H9 (cell line): ENCODE measurements at regions not wholly inside any gene's neighbourhood (a gene's known extent, or its start where the extent isn't known, plus 50 kb on each side); places are given as distances from the start of the nearest gene placed in this dataset.

Experiments used
- DNase-seq: peaks from one replicate; pipeline ENCODE4 v3.0.0-alpha.2; 2017
- H2AFZ ChIP-seq: one replicate; pipeline ENCODE4 v1.6.1; 2013; ENCODE audit warnings: mild to moderate bottlenecking, low read length, control low read depth, moderate library complexity
- H2AK5ac ChIP-seq: 2 replicates; pipeline ENCODE4 v1.6.1; 2013; ENCODE audit warnings: low read length, control low read depth, mixed read lengths; ENCODE audit not compliant: insufficient read length
- H2BK120ac ChIP-seq: one replicate; pipeline ENCODE4 v1.6.1; 2013; ENCODE audit warnings: low read depth, mild to moderate bottlenecking, low read length, control low read depth, inconsistent platforms; ENCODE audit not compliant: poor library complexity, severe bottlenecking
- H2BK12ac ChIP-seq: 2 replicates; pipeline ENCODE4 v1.6.1; 2013; ENCODE audit warnings: low read length, control low read depth, mixed read lengths, low read depth; ENCODE audit not compliant: insufficient read length
- H2BK15ac ChIP-seq: 2 replicates; pipeline ENCODE4 v1.6.1; 2013; ENCODE audit warnings: low read depth, low read length, control low read depth
- H2BK20ac ChIP-seq: one replicate; pipeline ENCODE4 v1.6.1; 2013; ENCODE audit warnings: low read depth, mild to moderate bottlenecking, low read length, control low read depth, inconsistent platforms; ENCODE audit not compliant: poor library complexity, severe bottlenecking
- H2BK5ac ChIP-seq: 2 replicates; pipeline ENCODE4 v1.6.1; 2013; ENCODE audit warnings: low read length, control low read depth, mixed read lengths; ENCODE audit not compliant: insufficient read length
- H3K14ac ChIP-seq: 2 replicates; pipeline ENCODE4 v1.6.1; 2013; ENCODE audit warnings: low read length, control low read depth; ENCODE audit not compliant: insufficient read depth
- H3K18ac ChIP-seq: 2 replicates; pipeline ENCODE4 v1.6.1; 2013; ENCODE audit warnings: low read depth, mild to moderate bottlenecking, mixed read lengths, low read length, control low read depth; ENCODE audit not compliant: insufficient read length
- H3K23ac ChIP-seq: 2 replicates; pipeline ENCODE4 v1.6.1; 2013; ENCODE audit warnings: low read length, control low read depth, mixed read lengths, low read depth; ENCODE audit not compliant: insufficient read length
- H3K23me2 ChIP-seq: 2 replicates; pipeline ENCODE4 v1.6.1; 2013; ENCODE audit warnings: low read depth, mild to moderate bottlenecking, mixed read lengths, low read length, control low read depth; ENCODE audit not compliant: insufficient read length, poor library complexity, severe bottlenecking
- H3K27ac ChIP-seq: 2 replicates; pipeline ENCODE4 v1.5.1; 2013; ENCODE audit warnings: low read length, control low read depth, mixed read lengths, low read depth; ENCODE audit not compliant: insufficient read length
- H3K27me3 ChIP-seq: 2 replicates; pipeline ENCODE4 v1.6.1; 2013; ENCODE audit warnings: low read length, control low read depth, inconsistent platforms; ENCODE audit not compliant: insufficient read depth
- H3K4ac ChIP-seq: 2 replicates; pipeline ENCODE4 v1.6.1; 2013; ENCODE audit warnings: low read depth, mild to moderate bottlenecking, control low read depth, inconsistent platforms, low read length, moderate library complexity
- H3K4me1 ChIP-seq: 2 replicates; pipeline ENCODE4 v1.6.1; 2013; ENCODE audit warnings: low read length, control low read depth, inconsistent platforms; ENCODE audit not compliant: insufficient read depth
- H3K4me2 ChIP-seq: 2 replicates; pipeline ENCODE4 v1.6.1; 2013; ENCODE audit warnings: low read length, control low read depth, mixed read lengths; ENCODE audit not compliant: insufficient read length, insufficient read depth
- H3K56ac ChIP-seq: 2 replicates; pipeline ENCODE4 v1.6.1; 2013; ENCODE audit warnings: low read depth, mild to moderate bottlenecking, mixed read lengths, low read length, control low read depth; ENCODE audit not compliant: insufficient read length
- H3K79me1 ChIP-seq: 2 replicates; pipeline ENCODE4 v1.6.1; 2013; ENCODE audit warnings: low read depth, mild to moderate bottlenecking, moderate library complexity, low read length, control low read depth, inconsistent platforms; ENCODE audit not compliant: insufficient read depth, poor library complexity, severe bottlenecking
- H3K79me2 ChIP-seq: 2 replicates; pipeline ENCODE4 v1.6.1; 2013; ENCODE audit warnings: low read length, control low read depth, inconsistent platforms; ENCODE audit not compliant: insufficient read depth
- H3K9ac ChIP-seq: 2 replicates; pipeline ENCODE4 v1.6.1; 2013; ENCODE audit warnings: low read length, control low read depth, mixed read lengths; ENCODE audit not compliant: insufficient read length; ENCODE audit errors: extremely low read depth
- H3K9me3 ChIP-seq: one replicate; pipeline ENCODE4 v1.6.1; 2013; ENCODE audit warnings: low read depth, low read length, inconsistent platforms; ENCODE audit not compliant: control insufficient read depth
- H3T11ph ChIP-seq: one replicate; pipeline ENCODE4 v1.6.1; 2013; ENCODE audit warnings: mild to moderate bottlenecking, low read length, control low read depth, inconsistent platforms
- H4K20me1 ChIP-seq: one replicate; pipeline ENCODE4 v1.6.1; 2013; ENCODE audit not compliant: control insufficient read depth, insufficient read length, insufficient read depth
- H4K5ac ChIP-seq: 2 replicates; pipeline ENCODE4 v1.6.1; 2013; ENCODE audit warnings: low read depth, mild to moderate bottlenecking, mixed read lengths, low read length, control low read depth; ENCODE audit not compliant: insufficient read length
- H4K8ac ChIP-seq: replicated peaks from 2 replicates; pipeline ENCODE4 v1.6.1; 2013; ENCODE audit warnings: low read length, control low read depth, mixed read lengths, low read depth; ENCODE audit not compliant: insufficient read length
- H4K91ac ChIP-seq: 2 replicates; pipeline ENCODE4 v1.6.1; 2013; ENCODE audit warnings: low read depth, mild to moderate bottlenecking, moderate library complexity, mixed read lengths, low read length, control low read depth; ENCODE audit not compliant: insufficient read length
- H3K27ac Mint-ChIP-seq, 3 experiments: 2 replicates in 2 of 3; 3 replicates in 1 of 3; pipeline ENCODE4 v1.8.0; 2020 to 2021; ENCODE audit warnings: mixed read lengths in 3 of 3, mild to moderate bottlenecking in 1 of 3, moderate library complexity in 1 of 3
- H3K27me3 Mint-ChIP-seq: 2 replicates; pipeline ENCODE4 v1.8.0; 2021; ENCODE audit warnings: low read depth, mild to moderate bottlenecking, moderate library complexity, mixed read lengths
- H3K36me3 Mint-ChIP-seq, 3 experiments: 2 replicates in 2 of 3; 3 replicates in 1 of 3; pipeline ENCODE4 v1.8.0; 2020 to 2021; ENCODE audit warnings: low read depth in 3 of 3, mixed read lengths in 3 of 3; ENCODE audit not compliant: insufficient read depth in 1 of 3
- H3K4me1 Mint-ChIP-seq, 2 experiments: 2 replicates each; pipeline ENCODE4 v1.8.0; 2020; ENCODE audit warnings: mixed read lengths in 2 of 2
- H3K4me3 Mint-ChIP-seq, 2 experiments: 2 replicates in 1 of 2; 3 replicates in 1 of 2; pipeline ENCODE4 v1.8.0; 2020 to 2021; ENCODE audit warnings: mild to moderate bottlenecking in 2 of 2, mixed read lengths in 2 of 2, moderate library complexity in 1 of 2
- H3K9me3 Mint-ChIP-seq, 2 experiments: 2 replicates in 1 of 2; 3 replicates in 1 of 2; pipeline ENCODE4 v1.8.0; 2020; ENCODE audit warnings: mild to moderate bottlenecking in 2 of 2, mixed read lengths in 2 of 2, moderate library complexity in 1 of 2
- CTCF ChIP-seq: fragments of 200-600 bp; sonication (generic); conservative IDR thresholded peaks from 3 replicates; pipeline ENCODE4 v1.8.0; 2021; ENCODE audit warnings: antibody characterized with exemption, mild to moderate bottlenecking
- WGBS: extraction: QIAGEN DNeasy Blood & Tissue Kit; methylation state at CpG from one replicate; pipeline ENCODE4 v1.1.7; 2013; ENCODE audit warnings: missing lambda C conversion rate, low lambda C conversion rate, mixed read lengths; ENCODE audit not compliant: insufficient read length; ENCODE audit errors: extremely low coverage; 5-methylcytosine and 5-hydroxymethylcytosine counted together

GRCh38 chr3:177713928-177714900, 516.9 kb upstream of the TBL1XR1 start:
- Histone ChIP-seq H2AK5ac (no peak overlapping the region), H2BK120ac (no peak overlapping the region), H3K56ac (no peak overlapping the region), H2BK5ac (no peak overlapping the region), H4K91ac (no peak overlapping the region), H3K4ac (no peak overlapping the region), H4K8ac (no peak overlapping the region), H3T11ph (no peak overlapping the region), H3K14ac (no peak overlapping the region), H3K18ac (peak overlapping the region; percentile 38), H3K27me3 (no peaks in the 10 kb centered on the region), H3K9ac (no peak overlapping the region), H3K23ac (no peak overlapping the region), H3K79me2 (no peaks in the 10 kb centered on the region), H3K9me3 (no peaks in the 10 kb centered on the region), H3K4me2 (no peak overlapping the region), H2BK12ac (no peak overlapping the region), H2AFZ (peak overlapping the region; percentile 48), H3K27ac (no peak overlapping the region), H2BK20ac (no peak overlapping the region), H4K20me1 (no peaks in the 10 kb centered on the region), H4K5ac (no peak overlapping the region), H3K23me2 (no peaks in the 10 kb centered on the region), H3K79me1 (no peaks in the 10 kb centered on the region), H3K4me1 (no peaks in the 10 kb centered on the region; the same call in 1 of the 2 replicates), H2BK15ac (no peak overlapping the region)
- H3K36me3 Mint-ChIP-seq, result no peaks in the 10 kb centered on the region; a peak in 1 of 7 replicates
- peak overlapping the region in 1 of 3 experiments; percentile 73; a peak in 1 of 7 replicates for H3K27ac Mint-ChIP-seq
- H3K9me3 Mint-ChIP-seq, result no peaks in the 10 kb centered on the region
- no CpG with 5 or more reads among the region's 3 CpGs for WGBS
- peaks cover 7 to 12% of the 10 kb centered on the region in 2 experiments for H3K4me1 Mint-ChIP-seq
- no peak overlapping the region for H3K4me3 Mint-ChIP-seq
- no peak for DNase-seq
- TF ChIP-seq CTCF, result no peak
- H3K27me3 Mint-ChIP-seq, result no peaks in the 10 kb centered on the region
